ENCODE measurements at regions not wholly inside any gene's neighbourhood (a gene's known extent, or its start where the extent isn't known, plus 50 kb on each side); places are given as distances from the start of the nearest gene placed in this dataset.

DNA sequence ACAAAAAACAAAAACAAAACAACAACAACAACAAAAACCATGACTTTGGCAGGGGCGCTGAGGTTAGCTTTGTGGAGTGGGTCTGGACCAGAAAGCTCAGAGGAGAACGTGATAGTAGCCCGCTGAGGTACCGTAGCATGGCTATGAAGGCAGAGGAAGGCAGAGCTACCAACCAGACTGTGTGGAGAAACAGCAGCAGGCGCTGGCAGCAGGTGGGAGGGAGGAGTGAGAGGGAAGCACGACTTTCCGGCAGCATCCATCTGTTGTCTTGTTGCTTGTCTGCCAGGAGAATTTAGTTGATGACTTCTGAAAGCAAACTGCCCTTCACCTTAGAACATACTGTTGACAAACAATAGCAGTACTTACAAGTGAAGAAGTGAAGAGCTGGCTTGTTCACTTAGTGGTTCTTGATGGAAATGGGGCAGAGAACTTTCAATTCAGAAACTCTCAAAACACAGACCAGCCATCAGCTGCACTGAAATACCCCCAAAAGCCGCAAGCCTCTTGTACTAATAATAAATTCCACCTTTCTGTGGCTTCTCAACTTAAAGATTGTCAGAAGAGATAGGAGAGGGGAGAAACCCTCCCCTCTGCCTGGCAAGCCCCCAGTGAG lies 447.2 kb downstream of the SLITRK2 start:
- 61 to 65% methylated on average over 8 of the region's 8 CpGs for WGBS, 2 donors
- ATAC-seq (ENCODE audit: low FRiP score) (no peak), DNase-seq (no peak)
- no peak overlapping the region for H3K27ac ChIP-seq (ENCODE audit: low read depth in 1 of 2, low read length in 2 of 2)
- H3K36me3 ChIP-seq (ENCODE audit: control insufficient read depth in 1 of 2, insufficient read depth in 2 of 2, low read length in 1 of 2), result no peaks in the 10 kb centered on the region
- intact Hi-C loops (cut with DNase I), result no loop called here
- H3K4me1 ChIP-seq (ENCODE audit: control insufficient read depth in 1 of 2, insufficient read depth in 2 of 2, low read length in 2 of 2), result no peaks in the 10 kb centered on the region
- no peak overlapping the region for H3K4me3 ChIP-seq (ENCODE audit: low read length in 2 of 2)
- no peaks in the 10 kb centered on the region for H3K27me3 ChIP-seq (ENCODE audit: control insufficient read depth in 1 of 2, insufficient read depth in 2 of 2, low read length in 1 of 2)
- no peaks in the 10 kb centered on the region for H3K9me3 ChIP-seq (ENCODE audit: control insufficient read depth, low read length)

DNA sequence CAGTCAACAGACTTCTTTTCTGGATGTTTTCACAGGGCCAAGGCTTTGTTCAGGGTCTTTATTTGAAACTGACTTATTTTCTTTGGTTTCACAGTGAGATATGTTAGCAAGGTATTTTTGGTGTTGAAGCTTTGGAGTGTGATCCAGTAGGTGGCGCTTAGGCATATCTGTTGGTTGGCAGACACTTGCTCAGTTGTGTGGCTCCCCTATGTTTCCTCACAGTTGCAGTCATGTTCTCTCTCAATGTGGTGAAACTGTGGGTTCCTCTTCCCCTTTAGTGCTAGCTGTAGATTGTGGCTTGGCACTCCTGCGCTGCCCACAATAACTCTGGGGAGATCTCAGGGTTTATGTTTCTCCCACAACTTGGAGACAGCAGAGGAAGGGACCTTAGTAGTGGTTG lies 460.8 kb downstream of the SLITRK2 start:
- no peak overlapping the region for H3K27ac ChIP-seq (ENCODE audit: low read depth in 1 of 2, low read length in 2 of 2)
- H3K36me3 ChIP-seq (ENCODE audit: control insufficient read depth in 1 of 2, insufficient read depth in 2 of 2, low read length in 1 of 2), result no peaks in the 10 kb centered on the region
- no peaks in the 10 kb centered on the region for H3K9me3 ChIP-seq (ENCODE audit: control insufficient read depth, low read length)
- ATAC-seq (ENCODE audit: low FRiP score), result no peak
- DNase-seq, result no peak
- no peaks in the 10 kb centered on the region for H3K27me3 ChIP-seq (ENCODE audit: control insufficient read depth in 1 of 2, insufficient read depth in 2 of 2, low read length in 1 of 2)
- intact Hi-C loops (cut with DNase I), result no loop called here
- WGBS, 2 donors, result 11 to 50% methylated on average over 2 of the region's 2 CpGs
- no peaks in the 10 kb centered on the region for H3K4me1 ChIP-seq (ENCODE audit: control insufficient read depth in 1 of 2, insufficient read depth in 2 of 2, low read length in 2 of 2)
- no peak overlapping the region for H3K4me3 ChIP-seq (ENCODE audit: low read length in 2 of 2)

Small RNAs in the stretch of these regions (microRNA-seq; reads per million reads assigned to microRNA genes)
- 0 reads per million in 2 donors for gene MIR888
- 0 reads per million in 2 donors for gene MIR890
- 0 to 0.60 reads per million in 2 donors for gene MIR891A
- 0 to 0.99 reads per million in 2 donors for gene MIR891B
- 0 reads per million in 2 donors for gene MIR892A
- 0 reads per million in 2 donors for gene MIR892B
- gene MIR892C, result 0 reads per million in 2 donors

All from aorta (tissue), 5 donors.